ENCODE measurements at regions not wholly inside any gene's neighbourhood (a gene's known extent, or its start where the extent isn't known, plus 50 kb on each side); places are given as distances from the start of the nearest gene placed in this dataset.

- DNase-seq (ENCODE audit: low spot score): peak; percentile 1
- Mint-ChIP-seq H3K27me3 (ENCODE audit: low read depth) (no peaks in the 10 kb centered on the region), H3K9me3 (peaks cover 25% of the 10 kb centered on the region), H3K27ac (no peak overlapping the region), H3K36me3 (ENCODE audit: low read depth) (no peaks in the 10 kb centered on the region), H3K4me1 (ENCODE audit: low read depth) (no peaks in the 10 kb centered on the region), H3K4me3 (no peak overlapping the region)
Observed at GRCh38 chr6:170208651-170209353, 82.1 kb downstream of the DLL1 start.

GRCh38 chr6:170208182-170208601 is 82.7 kb downstream of the DLL1 start:
- no peaks in the 10 kb centered on the region for H3K36me3 Mint-ChIP-seq (ENCODE audit: low read depth)
- no peaks in the 10 kb centered on the region for H3K4me1 Mint-ChIP-seq (ENCODE audit: low read depth)
- DNase-seq (ENCODE audit: low spot score): no peak
- peaks cover 22% of the 10 kb centered on the region for H3K9me3 Mint-ChIP-seq
- H3K4me3 Mint-ChIP-seq: no peak overlapping the region
- H3K27me3 Mint-ChIP-seq (ENCODE audit: low read depth): no peaks in the 10 kb centered on the region
- H3K27ac Mint-ChIP-seq: no peak overlapping the region

GRCh38 chr6:170207586-170208181 is 83.2 kb downstream of the DLL1 start:
- no peak overlapping the region for H3K27ac Mint-ChIP-seq
- DNase-seq (ENCODE audit: low spot score): no peak
- peaks cover 26% of the 10 kb centered on the region for H3K9me3 Mint-ChIP-seq
- H3K36me3 Mint-ChIP-seq (ENCODE audit: low read depth): no peaks in the 10 kb centered on the region
- no peak overlapping the region for H3K4me3 Mint-ChIP-seq
- H3K27me3 Mint-ChIP-seq (ENCODE audit: low read depth): no peaks in the 10 kb centered on the region
- no peaks in the 10 kb centered on the region for H3K4me1 Mint-ChIP-seq (ENCODE audit: low read depth)

GRCh38 chr6:170206851-170207431 is 83.9 kb downstream of the DLL1 start:
- Mint-ChIP-seq H3K27ac (no peak overlapping the region), H3K4me1 (ENCODE audit: low read depth) (no peaks in the 10 kb centered on the region), H3K27me3 (ENCODE audit: low read depth) (no peaks in the 10 kb centered on the region), H3K36me3 (ENCODE audit: low read depth) (no peaks in the 10 kb centered on the region), H3K4me3 (no peak overlapping the region), H3K9me3 (peaks cover 31% of the 10 kb centered on the region)
- DNase-seq (ENCODE audit: low spot score): no peak

GRCh38 chr6:170206317-170206621 is 84.6 kb downstream of the DLL1 start:
- DNase-seq (ENCODE audit: low spot score): no peak
- Mint-ChIP-seq H3K36me3 (ENCODE audit: low read depth) (no peaks in the 10 kb centered on the region), H3K9me3 (peaks cover 31% of the 10 kb centered on the region), H3K4me1 (ENCODE audit: low read depth) (no peaks in the 10 kb centered on the region), H3K27me3 (ENCODE audit: low read depth) (no peaks in the 10 kb centered on the region), H3K27ac (no peak overlapping the region), H3K4me3 (no peak overlapping the region)

GRCh38 chr6:170205534-170206316 is 85.2 kb downstream of the DLL1 start:
- no peaks in the 10 kb centered on the region for H3K36me3 Mint-ChIP-seq (ENCODE audit: low read depth)

GRCh38 chr6:170205126-170205525 is 85.8 kb downstream of the DLL1 start:
- H3K4me1 Mint-ChIP-seq (ENCODE audit: low read depth): no peaks in the 10 kb centered on the region
- H3K36me3 Mint-ChIP-seq (ENCODE audit: low read depth): no peaks in the 10 kb centered on the region
- peaks cover under 1% of the 10 kb centered on the region for H3K27me3 Mint-ChIP-seq (ENCODE audit: low read depth)
- no peak overlapping the region for H3K4me3 Mint-ChIP-seq
- H3K9me3 Mint-ChIP-seq: peaks cover 31% of the 10 kb centered on the region
- H3K27ac Mint-ChIP-seq: no peak overlapping the region
- no peak for DNase-seq (ENCODE audit: low spot score)

More at GRCh38 chr6:170205534-170206316, 85.2 kb downstream of the DLL1 start:
- no peaks in the 10 kb centered on the region for H3K4me1 Mint-ChIP-seq (ENCODE audit: low read depth)
- no peak overlapping the region for H3K4me3 Mint-ChIP-seq
- H3K9me3 Mint-ChIP-seq: peaks cover 31% of the 10 kb centered on the region
- H3K27ac Mint-ChIP-seq: no peak overlapping the region
- H3K27me3 Mint-ChIP-seq (ENCODE audit: low read depth): no peaks in the 10 kb centered on the region
- no peak for DNase-seq (ENCODE audit: low spot score)

GRCh38 chr6:170203212-170203611 is 87.7 kb downstream of the DLL1 start:
- Mint-ChIP-seq H3K36me3 (ENCODE audit: low read depth) (no peaks in the 10 kb centered on the region), H3K4me1 (ENCODE audit: low read depth) (no peaks in the 10 kb centered on the region), H3K4me3 (no peak overlapping the region), H3K27ac (no peak overlapping the region), H3K9me3 (peaks cover 31% of the 10 kb centered on the region), H3K27me3 (ENCODE audit: low read depth) (peaks cover 2% of the 10 kb centered on the region)
- DNase-seq (ENCODE audit: low spot score): no peak

GRCh38 chr6:170202416-170203135 is 88.3 kb downstream of the DLL1 start:
- peaks cover 2% of the 10 kb centered on the region for H3K27me3 Mint-ChIP-seq (ENCODE audit: low read depth)
- peaks cover 32% of the 10 kb centered on the region for H3K9me3 Mint-ChIP-seq
- no peak overlapping the region for H3K4me3 Mint-ChIP-seq
- no peaks in the 10 kb centered on the region for H3K4me1 Mint-ChIP-seq (ENCODE audit: low read depth)
- no peaks in the 10 kb centered on the region for H3K36me3 Mint-ChIP-seq (ENCODE audit: low read depth)
- DNase-seq (ENCODE audit: low spot score): no peak
- H3K27ac Mint-ChIP-seq: no peak overlapping the region

GRCh38 chr6:170201361-170201760 is 89.5 kb downstream of the DLL1 start:
- no peaks in the 10 kb centered on the region for H3K4me1 Mint-ChIP-seq (ENCODE audit: low read depth)
- no peaks in the 10 kb centered on the region for H3K36me3 Mint-ChIP-seq (ENCODE audit: low read depth)
- no peak overlapping the region for H3K4me3 Mint-ChIP-seq
- H3K9me3 Mint-ChIP-seq: peaks cover 42% of the 10 kb centered on the region
- H3K27ac Mint-ChIP-seq: no peak overlapping the region
- no peak for DNase-seq (ENCODE audit: low spot score)
- peaks cover 2% of the 10 kb centered on the region for H3K27me3 Mint-ChIP-seq (ENCODE audit: low read depth)

- Mint-ChIP-seq H3K36me3 (ENCODE audit: low read depth) (no peaks in the 10 kb centered on the region), H3K27me3 (ENCODE audit: low read depth) (peaks cover 2% of the 10 kb centered on the region), H3K4me1 (ENCODE audit: low read depth) (no peaks in the 10 kb centered on the region), H3K27ac (no peak overlapping the region), H3K9me3 (peaks cover 44% of the 10 kb centered on the region), H3K4me3 (no peak overlapping the region)
- no peak for DNase-seq (ENCODE audit: low spot score)
Observed at GRCh38 chr6:170200458-170200891, 90.4 kb downstream of the DLL1 start.

- DNase-seq (ENCODE audit: low spot score): no peak
- peaks cover 5% of the 10 kb centered on the region for H3K27me3 Mint-ChIP-seq (ENCODE audit: low read depth)
- H3K4me1 Mint-ChIP-seq (ENCODE audit: low read depth): no peaks in the 10 kb centered on the region
- H3K36me3 Mint-ChIP-seq (ENCODE audit: low read depth): no peaks in the 10 kb centered on the region
- no peak overlapping the region for H3K27ac Mint-ChIP-seq
- H3K9me3 Mint-ChIP-seq: peaks cover 46% of the 10 kb centered on the region
- H3K4me3 Mint-ChIP-seq: no peak overlapping the region
Observed at GRCh38 chr6:170199716-170200115, 91.2 kb downstream of the DLL1 start.

GRCh38 chr6:170198298-170198697 is 92.6 kb downstream of the DLL1 start:
- H3K27ac Mint-ChIP-seq: no peak overlapping the region
- DNase-seq (ENCODE audit: low spot score): no peak

More at GRCh38 chr6:170198298-170198697, 92.6 kb downstream of the DLL1 start:
- peaks cover 5% of the 10 kb centered on the region for H3K27me3 Mint-ChIP-seq (ENCODE audit: low read depth)
- no peaks in the 10 kb centered on the region for H3K4me1 Mint-ChIP-seq (ENCODE audit: low read depth)
- no peak overlapping the region for H3K4me3 Mint-ChIP-seq
- no peaks in the 10 kb centered on the region for H3K36me3 Mint-ChIP-seq (ENCODE audit: low read depth)
- peaks cover 50% of the 10 kb centered on the region for H3K9me3 Mint-ChIP-seq

Data from T-helper 2 cell treated with Interferon-gamma antibody and Interleukin-4, amounts not matched to agents 5 μg/mL and 100 μg/mL, for 36 hours (primary cell).